PC-9 (cell line): ENCODE measurements at regions not wholly inside any gene's neighbourhood (a gene's known extent, or its start where the extent isn't known, plus 50 kb on each side); places are given as distances from the start of the nearest gene placed in this dataset.

Experiments
- BruUV-seq: library from RNA; stranded (reverse); fragments of 400-500 nt; replicated peaks from 2 replicates; lab custom pipeline; 2021; lab: Mats Ljungman, UMichigan
- CTCF ChIA-PET: fragments of 300-600 bp; sonication (Branson Sonifier 250); formaldehyde crosslinking; loops from one replicate; lab custom pipeline; 2022; ENCODE audit warnings: antibody characterized with exemption; lab: Charles Lee
- POLR2A ChIA-PET: fragments of 300-600 bp; sonication (Branson Sonifier 250); formaldehyde crosslinking; loops from one replicate; lab custom pipeline; 2022; ENCODE audit warnings: antibody characterized with exemption; ENCODE audit not compliant: unreplicated experiment; lab: Charles Lee
- DNase-seq, 2 experiments: peaks; one replicate each; pipeline versions ENCODE4 v3.0.0 to v3.0.0-alpha.2; 2015 to 2022; ENCODE audit warnings: mixed read lengths in 1 of 2
- H2AFZ ChIP-seq: fragments of 200-600 bp; sonication (generic); 2 replicates; pipeline ENCODE4 v1.8.1; 2017; ENCODE audit warnings: antibody characterized with exemption
- H3F3A ChIP-seq: fragments of 200-600 bp; sonication (generic); 2 replicates; pipeline ENCODE4 v1.8.1; 2017; ENCODE audit warnings: antibody characterized with exemption, mild to moderate bottlenecking, low read depth; ENCODE audit not compliant: insufficient read depth
- H3K27ac ChIP-seq: fragments of 200-600 bp; sonication (generic); 2 replicates; pipeline ENCODE4 v1.6.1; 2016; ENCODE audit warnings: mixed run types
- H3K27me3 ChIP-seq: fragments of 200-600 bp; sonication (generic); 2 replicates; pipeline ENCODE4 v1.6.1; 2016; ENCODE audit warnings: low read depth, mixed run types; ENCODE audit not compliant: insufficient read depth
- H3K36me3 ChIP-seq: fragments of 200-600 bp; sonication (generic); 2 replicates; pipeline ENCODE4 v1.6.1; 2016; ENCODE audit warnings: low read depth, mixed run types
- H3K4me1 ChIP-seq: fragments of 200-600 bp; sonication (generic); replicated peaks from 2 replicates; pipeline ENCODE4 v1.6.1; 2016; ENCODE audit warnings: mixed run types; ENCODE audit not compliant: insufficient read depth
- H3K4me2 ChIP-seq: fragments of 200-600 bp; sonication (generic); 2 replicates; pipeline ENCODE4 v1.6.1; 2017; ENCODE audit warnings: mixed run types
- H3K4me3 ChIP-seq: fragments of 200-600 bp; sonication (generic); 2 replicates; pipeline ENCODE4 v1.6.1; 2016; ENCODE audit warnings: mixed run types
- H3K79me2 ChIP-seq: fragments of 200-600 bp; sonication (generic); 2 replicates; pipeline ENCODE4 v1.6.1; 2017; ENCODE audit warnings: low read depth, mixed run types
- H3K9me2 ChIP-seq: fragments of 200-600 bp; sonication (generic); 2 replicates; pipeline ENCODE4 v1.8.1; 2017; ENCODE audit warnings: mild to moderate bottlenecking; ENCODE audit not compliant: insufficient read depth
- H3K9me3 ChIP-seq: fragments of 200-600 bp; sonication (generic); 2 replicates; pipeline ENCODE4 v1.8.1; 2016; ENCODE audit warnings: low read depth; ENCODE audit not compliant: insufficient read depth
- H4K20me1 ChIP-seq: fragments of 200-600 bp; sonication (generic); 2 replicates; pipeline ENCODE4 v1.8.1; 2017; ENCODE audit not compliant: insufficient read depth
- EZH2 ChIP-seq: fragments of 200-600 bp; sonication (generic); IDR thresholded peaks from 2 replicates; pipeline ENCODE4 v1.8.0; 2017; ENCODE audit warnings: antibody characterized with exemption, low read depth
- intact Hi-C: fragments of 100-400 bp; cut with micrococcal nuclease; formaldehyde crosslinking; loops from one replicate; pipeline ENCODE4 v1.10.0; 2022; ENCODE audit not compliant: unreplicated experiment
- TF ChIP-seq, protein P1 (sequence below): fragments of 200-600 bp; sonication (generic); conservative IDR thresholded peaks from 2 replicates; pipeline ENCODE4 v1.6.1; 2017; ENCODE audit warnings: mixed run types, antibody characterized with exemption, mild to moderate bottlenecking, moderate library complexity

DNA sequence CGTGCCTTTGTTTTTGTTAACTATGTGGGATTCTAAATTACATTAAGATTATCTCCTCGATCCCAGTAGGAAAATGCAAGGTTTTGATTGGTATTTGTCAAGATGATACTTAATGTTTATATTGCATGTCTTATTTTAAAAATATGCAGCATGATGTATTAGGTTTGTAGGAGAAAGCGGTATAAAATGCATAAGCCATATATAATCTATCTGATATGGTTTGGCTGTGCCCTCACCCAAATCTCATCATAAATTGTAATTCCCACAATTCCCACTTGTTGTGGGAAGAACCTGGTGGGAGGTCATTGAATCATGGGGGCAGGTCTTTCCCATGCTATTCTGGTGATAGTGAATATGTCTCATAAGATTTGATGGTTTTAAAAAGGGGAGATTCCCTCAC lies 198.1 kb upstream of the NCAM2 start:
- no peaks in the 10 kb centered on the region for H3K79me2 ChIP-seq
- no peaks in the 10 kb centered on the region; the same call in 1 of the 2 replicates for H4K20me1 ChIP-seq
- no peaks in the 10 kb centered on the region for H3K36me3 ChIP-seq
- no peaks in the 10 kb centered on the region for H3K9me3 ChIP-seq
- H2AFZ ChIP-seq = no peak overlapping the region
- no peak overlapping the region for H3K4me3 ChIP-seq
- TF ChIP-seq EZH2 = no peak
- TF ChIP-seq, protein P1, sequence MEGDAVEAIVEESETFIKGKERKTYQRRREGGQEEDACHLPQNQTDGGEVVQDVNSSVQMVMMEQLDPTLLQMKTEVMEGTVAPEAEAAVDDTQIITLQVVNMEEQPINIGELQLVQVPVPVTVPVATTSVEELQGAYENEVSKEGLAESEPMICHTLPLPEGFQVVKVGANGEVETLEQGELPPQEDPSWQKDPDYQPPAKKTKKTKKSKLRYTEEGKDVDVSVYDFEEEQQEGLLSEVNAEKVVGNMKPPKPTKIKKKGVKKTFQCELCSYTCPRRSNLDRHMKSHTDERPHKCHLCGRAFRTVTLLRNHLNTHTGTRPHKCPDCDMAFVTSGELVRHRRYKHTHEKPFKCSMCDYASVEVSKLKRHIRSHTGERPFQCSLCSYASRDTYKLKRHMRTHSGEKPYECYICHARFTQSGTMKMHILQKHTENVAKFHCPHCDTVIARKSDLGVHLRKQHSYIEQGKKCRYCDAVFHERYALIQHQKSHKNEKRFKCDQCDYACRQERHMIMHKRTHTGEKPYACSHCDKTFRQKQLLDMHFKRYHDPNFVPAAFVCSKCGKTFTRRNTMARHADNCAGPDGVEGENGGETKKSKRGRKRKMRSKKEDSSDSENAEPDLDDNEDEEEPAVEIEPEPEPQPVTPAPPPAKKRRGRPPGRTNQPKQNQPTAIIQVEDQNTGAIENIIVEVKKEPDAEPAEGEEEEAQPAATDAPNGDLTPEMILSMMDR = no peak
- H3K9me2 ChIP-seq = no peaks in the 10 kb centered on the region
- H3K4me2 ChIP-seq = no peak overlapping the region
- DNase-seq = no peak
- BruUV-seq = no TSS peak
- no peak overlapping the region for H3K27ac ChIP-seq
- H3K27me3 ChIP-seq = no peaks in the 10 kb centered on the region
- intact Hi-C loops = loop anchor here (10.0 kb wide), 1 partner anchor 185 kb away; no protein-coding TSS in a partner anchor
- ChIA-PET CTCF (no interaction called here), POLR2A (no interaction called here)
- H3F3A ChIP-seq = no peaks in the 10 kb centered on the region
- no peaks in the 10 kb centered on the region for H3K4me1 ChIP-seq

DNA sequence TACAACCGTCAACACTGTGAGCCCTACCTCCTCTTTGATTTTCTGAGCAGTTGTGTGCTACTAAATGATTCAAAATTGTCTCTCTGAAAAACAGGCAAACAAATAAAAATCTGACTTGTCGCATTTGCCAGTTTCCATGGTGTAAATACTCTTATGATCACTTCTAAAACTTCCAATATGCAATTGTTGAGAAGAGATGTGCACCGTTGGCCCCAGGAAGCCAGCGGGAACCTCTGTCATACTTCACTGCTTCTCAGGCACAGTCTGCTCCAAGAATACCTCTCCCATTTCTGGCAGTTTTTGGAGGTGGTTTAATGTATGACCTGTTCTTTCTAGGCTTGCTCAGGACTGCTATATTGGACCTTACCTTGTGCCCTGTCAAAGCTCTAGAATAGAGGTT lies 196.0 kb upstream of the NCAM2 start:
- TF ChIP-seq, protein P1 = no peak
- Histone ChIP-seq H3K36me3 (no peaks in the 10 kb centered on the region), H3K27me3 (no peaks in the 10 kb centered on the region), H3K4me3 (no peak overlapping the region), H3F3A (no peaks in the 10 kb centered on the region), H3K79me2 (no peaks in the 10 kb centered on the region), H3K9me3 (no peaks in the 10 kb centered on the region), H3K4me1 (no peaks in the 10 kb centered on the region), H3K27ac (no peak overlapping the region), H2AFZ (no peak overlapping the region), H3K9me2 (no peaks in the 10 kb centered on the region), H3K4me2 (no peak overlapping the region), H4K20me1 (no peaks in the 10 kb centered on the region; the same call in 1 of the 2 replicates)
- CTCF ChIA-PET = no interaction called here
- no peak for DNase-seq
- BruUV-seq = no TSS peak
- POLR2A ChIA-PET = no interaction called here
- intact Hi-C loops = loop anchor here (10.0 kb wide), 1 partner anchor 187 kb away; no protein-coding TSS in a partner anchor

DNA sequence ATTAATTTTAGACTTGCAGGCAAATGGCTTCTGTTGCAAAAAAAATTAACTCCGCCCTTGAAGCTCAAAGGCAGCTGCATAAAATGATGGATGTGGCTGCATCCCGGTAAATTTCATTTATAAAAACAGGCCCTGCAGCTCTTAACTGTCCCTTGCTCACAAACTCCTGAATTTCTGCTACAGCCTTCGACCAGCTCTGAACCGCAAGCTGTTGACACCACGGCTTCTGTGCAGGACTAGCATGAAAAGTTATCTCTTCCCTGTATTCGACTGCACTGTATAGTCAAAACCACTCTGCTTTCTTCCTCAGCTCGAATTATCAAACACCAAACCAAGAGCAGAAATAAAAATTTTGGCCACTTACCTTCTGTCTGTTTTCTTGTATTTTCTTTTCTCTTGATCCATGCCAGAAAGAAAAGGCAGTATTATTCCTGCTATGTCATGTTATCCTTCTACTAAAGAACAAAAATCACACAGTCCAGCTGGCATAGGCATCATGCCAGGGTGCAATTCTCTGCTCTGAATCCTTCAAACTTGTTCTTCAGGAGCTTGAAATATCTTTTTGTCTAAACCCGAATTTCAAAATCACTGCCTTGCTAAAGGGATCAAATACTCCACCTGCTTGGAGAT lies 195.5 kb upstream of the NCAM2 start:
- no peak overlapping the region for H3K27ac ChIP-seq
- H3K79me2 ChIP-seq = no peaks in the 10 kb centered on the region
- no peaks in the 10 kb centered on the region for H3K36me3 ChIP-seq
- H3K4me2 ChIP-seq = no peak overlapping the region
- TF ChIP-seq, protein P1 = no peak
- TF ChIP-seq EZH2 = no peak
- H3K9me3 ChIP-seq = no peaks in the 10 kb centered on the region
- no peak for DNase-seq
- CTCF ChIA-PET = no interaction called here
- intact Hi-C loops = loop anchor here (10.0 kb wide), 1 partner anchor 188 kb away; no protein-coding TSS in a partner anchor
- no peaks in the 10 kb centered on the region for H3F3A ChIP-seq
- H3K4me1 ChIP-seq = no peaks in the 10 kb centered on the region
- no peak overlapping the region for H3K4me3 ChIP-seq
- BruUV-seq = no TSS peak
- POLR2A ChIA-PET = no interaction called here
- H3K9me2 ChIP-seq = no peaks in the 10 kb centered on the region
- no peak overlapping the region for H2AFZ ChIP-seq
- H3K27me3 ChIP-seq = no peaks in the 10 kb centered on the region
- no peaks in the 10 kb centered on the region; the same call in 1 of the 2 replicates for H4K20me1 ChIP-seq
